B cell (primary cell): ENCODE measurements at regions not wholly inside any gene's neighbourhood (a gene's known extent, or its start where the extent isn't known, plus 50 kb on each side); places are given as distances from the start of the nearest gene placed in this dataset.

Experiments
- CTCF ChIP-seq: fragments of 200-600 bp; IDR thresholded peaks from one replicate; pipeline ENCODE4 v1.8.0; 2022; ENCODE audit warnings: antibody characterized with exemption, mild to moderate bottlenecking
- EZH2 ChIP-seq: IDR thresholded peaks from 2 replicates; pipeline ENCODE4 v1.6.1; 2012; ENCODE audit warnings: borderline replicate concordance, low read depth, mild to moderate bottlenecking, moderate library complexity, low read length; ENCODE audit not compliant: insufficient read depth, poor library complexity, severe bottlenecking

GRCh38 chr17:72222661-72223380 is 102.0 kb downstream of the SOX9 start:
- no peak for TF ChIP-seq CTCF
- TF ChIP-seq EZH2, result no peak
